ENCODE measurements at regions not wholly inside any gene's neighbourhood (a gene's known extent, or its start where the extent isn't known, plus 50 kb on each side); places are given as distances from the start of the nearest gene placed in this dataset.

- in situ Hi-C loops (cut with HindIII; ENCODE audit: low sequenced_read_pairs): no loop called here
- DNase-seq (ENCODE audit: low read depth): no peak
- no peak overlapping the region for H3K4me3 ChIP-seq (ENCODE audit: low read depth, low read length)
- TF ChIP-seq CTCF (IDR thresholded peaks at IDR 0.05; ENCODE audit: low read depth, low read length, missing control alignments): no peak
Measured at GRCh38 chr4:134691915-134692314, 490.3 kb upstream of the PABPC4L start.

- in situ Hi-C loops (cut with HindIII; ENCODE audit: low sequenced_read_pairs): no loop called here
- no peak for DNase-seq (ENCODE audit: low read depth)
- H3K4me3 ChIP-seq (ENCODE audit: low read depth, low read length): no peak overlapping the region
- no peak for TF ChIP-seq CTCF (IDR thresholded peaks at IDR 0.05; ENCODE audit: low read depth, low read length, missing control alignments)
Measured at GRCh38 chr4:134687646-134688628, 486.3 kb upstream of the PABPC4L start.

GRCh38 chr4:134677209-134677814 is 475.7 kb upstream of the PABPC4L start:
- in situ Hi-C loops (cut with HindIII; ENCODE audit: low sequenced_read_pairs): no loop called here
- no peak for DNase-seq (ENCODE audit: low read depth)
- TF ChIP-seq CTCF (IDR thresholded peaks at IDR 0.05; ENCODE audit: low read depth, low read length, missing control alignments): no peak
- H3K4me3 ChIP-seq (ENCODE audit: low read depth, low read length): no peak overlapping the region

GRCh38 chr4:134668237-134668636 is 466.6 kb upstream of the PABPC4L start:
- TF ChIP-seq CTCF (IDR thresholded peaks at IDR 0.05; ENCODE audit: low read depth, low read length, missing control alignments): no peak
- in situ Hi-C loops (cut with HindIII; ENCODE audit: low sequenced_read_pairs): no loop called here
- H3K4me3 ChIP-seq (ENCODE audit: low read depth, low read length): no peak overlapping the region
- no peak for DNase-seq (ENCODE audit: low read depth)

GRCh38 chr4:134666640-134667039 is 465.1 kb upstream of the PABPC4L start:
- in situ Hi-C loops (cut with HindIII; ENCODE audit: low sequenced_read_pairs): no loop called here
- no peak for DNase-seq (ENCODE audit: low read depth)
- no peak overlapping the region for H3K4me3 ChIP-seq (ENCODE audit: low read depth, low read length)
- TF ChIP-seq CTCF (IDR thresholded peaks at IDR 0.05; ENCODE audit: low read depth, low read length, missing control alignments): no peak

GRCh38 chr4:134665429-134665828 is 463.8 kb upstream of the PABPC4L start:
- in situ Hi-C loops (cut with HindIII; ENCODE audit: low sequenced_read_pairs): no loop called here
- DNase-seq (ENCODE audit: low read depth): no peak
- no peak for TF ChIP-seq CTCF (IDR thresholded peaks at IDR 0.05; ENCODE audit: low read depth, low read length, missing control alignments)
- H3K4me3 ChIP-seq (ENCODE audit: low read depth, low read length): no peak overlapping the region
